K562 (cell line): ENCODE measurements at regions not wholly inside any gene's neighbourhood (a gene's known extent, or its start where the extent isn't known, plus 50 kb on each side); places are given as distances from the start of the nearest gene placed in this dataset.

ENCODE experiments used
- ATAC-seq: fragments of 200-7000 bp; cut with Tn5 transposase; 3 replicates; pipeline ENCODE4 v1.9.1; 2020; ENCODE audit warnings: moderate library complexity
- BruUV-seq: library from RNA; stranded (reverse); fragments of 400-500 nt; replicated peaks from 2 replicates; lab custom pipeline; 2021; lab: Mats Ljungman, UMichigan
- CTCF ChIA-PET: fragments of 300-600 bp; formaldehyde crosslinking; extraction: SDS; loops from one replicate; lab custom pipeline; 2021; ENCODE audit warnings: low intra/inter-chr PET ratio; lab: Yijun Ruan, JAX
- POLR2A ChIA-PET: fragments of 300-600, 350-650 bp; sonication (Branson Sonifier 250); formaldehyde crosslinking; extraction: SDS; loops from one replicate; lab custom pipeline; 2021; ENCODE audit warnings: antibody characterized with exemption, inconsistent platforms; lab: Yijun Ruan, JAX
- DNase-seq, 4 experiments: peaks; one replicate each; pipeline versions ENCODE4 v3.0.0 to v3.0.0-alpha.2; 2011 to 2018; ENCODE audit warnings: low spot score in 3 of 4, mixed read lengths in 3 of 4; ENCODE audit errors: extremely low read depth in 1 of 4
- FAIRE-seq: peaks from 2 replicates; lab custom pipeline; 2011; peaks lifted over from hg19 to GRCh38; lab: Jason Lieb, UNC
- H2AFZ ChIP-seq: 2 replicates; pipeline ENCODE4 v1.6.0; 2011; ENCODE audit warnings: low read depth, low read length, control low read depth, inconsistent platforms
- H3K27ac ChIP-seq: fragments of 200-600 bp; 3 replicates; pipeline ENCODE4 v1.8.0; 2011; ENCODE audit warnings: low read depth, mild to moderate bottlenecking, control low read depth, inconsistent platforms, low read length, moderate library complexity, mixed read lengths; ENCODE audit errors: extremely low read depth
- H3K27me3 ChIP-seq, 2 experiments: fragments of 300-600 bp in 1 of 2; 2 replicates in 1 of 2; 3 replicates in 1 of 2; pipeline versions ENCODE4 v1.6.0 to v1.8.0; 2011; ENCODE audit warnings: inconsistent platforms in 2 of 2, low read length in 2 of 2, mild to moderate bottlenecking in 1 of 2, mixed read lengths in 1 of 2, moderate library complexity in 1 of 2; ENCODE audit not compliant: control insufficient read depth in 2 of 2, insufficient read depth in 2 of 2
- H3K36me3 ChIP-seq: fragments of 300-600 bp; 3 replicates; pipeline ENCODE4 v1.8.0; 2011; ENCODE audit warnings: mild to moderate bottlenecking, low read length, inconsistent platforms; ENCODE audit not compliant: control insufficient read depth, insufficient read depth
- H3K4me1 ChIP-seq, 2 experiments: fragments of 200-600 bp in 1 of 2; replicated peaks in 1 of 2; 2 replicates in 1 of 2; 3 replicates in 1 of 2; pipeline versions ENCODE4 v1.5.1 to v1.8.0; 2011; ENCODE audit warnings: inconsistent platforms in 2 of 2, low read length in 2 of 2, mild to moderate bottlenecking in 1 of 2, mixed read lengths in 1 of 2, moderate library complexity in 1 of 2; ENCODE audit not compliant: control insufficient read depth in 2 of 2, insufficient read depth in 2 of 2
- H3K4me2 ChIP-seq: 2 replicates; pipeline ENCODE4 v1.6.1; 2011; ENCODE audit warnings: low read length, control low read depth, inconsistent platforms, mixed read lengths; ENCODE audit not compliant: insufficient read depth
- H3K4me3 ChIP-seq: fragments of 200-600 bp; sonication (generic), shearing (Covaris generic); 2 replicates; pipeline ENCODE4 v1.5.1; 2016; ENCODE audit warnings: control low read depth, inconsistent platforms
- H3K79me2 ChIP-seq: fragments of 200-600 bp; 3 replicates; pipeline ENCODE4 v1.8.0; 2011; ENCODE audit warnings: low read length, inconsistent platforms; ENCODE audit not compliant: control insufficient read depth, insufficient read depth
- H3K9ac ChIP-seq, 2 experiments: 2 replicates each; pipeline versions ENCODE4 v1.6.0 to v1.6.1; 2011; ENCODE audit warnings: low read depth in 2 of 2, low read length in 2 of 2, control low read depth in 1 of 2, inconsistent platforms in 1 of 2, mild to moderate bottlenecking in 1 of 2, mixed read lengths in 1 of 2; ENCODE audit not compliant: insufficient read depth in 1 of 2
- H3K9me1 ChIP-seq: one replicate; pipeline ENCODE4 v1.6.0; 2011; ENCODE audit warnings: inconsistent platforms, mild to moderate bottlenecking, low read length, moderate library complexity; ENCODE audit not compliant: control insufficient read depth, insufficient read depth
- H3K9me3 ChIP-seq: replicated peaks from 2 replicates; pipeline ENCODE4 v1.5.1; 2011; ENCODE audit warnings: low read depth, low read length, inconsistent platforms; ENCODE audit not compliant: control insufficient read depth, insufficient read depth
- H4K20me1 ChIP-seq: replicated peaks from 2 replicates; pipeline ENCODE4 v1.6.1; 2011; ENCODE audit warnings: low read length, inconsistent platforms, mixed read lengths; ENCODE audit not compliant: control insufficient read depth, insufficient read depth
- DACH1 ChIP-seq: fragments of 450-650 bp; IDR thresholded peaks from 2 replicates; pipeline ENCODE4 v1.6.1; 2018; ENCODE audit not compliant: partially characterized antibody
- NELFE ChIP-seq: IDR thresholded peaks from 2 replicates; pipeline ENCODE4 v1.6.1; 2011; ENCODE audit warnings: mild to moderate bottlenecking; ENCODE audit not compliant: insufficient read depth, insufficient read length
- SP1 ChIP-seq: sonication (generic); formaldehyde crosslinking; IDR thresholded peaks from 2 replicates; pipeline ENCODE4 v1.8.1; 2022; ENCODE audit warnings: mild to moderate bottlenecking, missing genetic modification reagents
- WGBS: fragments of 100-300 bp; shearing (Covaris generic); methylation state at CpG from one replicate; pipeline ENCODE4 v1.1.6; 2016; ENCODE audit warnings: low coverage, mixed read lengths; ENCODE audit not compliant: insufficient coverage; ENCODE audit errors: missing lambda C conversion rate; 5-methylcytosine and 5-hydroxymethylcytosine counted together
- in situ Hi-C: fragments of 300-500 bp; cut with MboI; formaldehyde crosslinking; loops from 4 replicates; pipeline ENCODE4 v1.15.0; 2018; ENCODE audit warnings: inconsistent platforms, mixed read lengths
- intact Hi-C: fragments of 100-400 bp; cut with micrococcal nuclease; formaldehyde crosslinking; loops from 2 replicates; pipeline ENCODE4 v1.14.2; 2022
- TF ChIP-seq, protein P1 (sequence below): fragments of 450-650 bp; IDR thresholded peaks from 2 replicates; pipeline ENCODE4 v1.6.1; 2016; ENCODE audit warnings: mild to moderate bottlenecking
- TF ChIP-seq, protein P2 (sequence below): sonication (generic); formaldehyde crosslinking; IDR thresholded peaks from 2 replicates; pipeline ENCODE4 v1.8.1; 2023; ENCODE audit warnings: mild to moderate bottlenecking, missing genetic modification reagents
- TF ChIP-seq, protein P3 (sequence below): sonication (generic); formaldehyde crosslinking; IDR thresholded peaks from 2 replicates; pipeline ENCODE4 v1.9.0; 2022; ENCODE audit warnings: mild to moderate bottlenecking, missing genetic modification reagents

DNA sequence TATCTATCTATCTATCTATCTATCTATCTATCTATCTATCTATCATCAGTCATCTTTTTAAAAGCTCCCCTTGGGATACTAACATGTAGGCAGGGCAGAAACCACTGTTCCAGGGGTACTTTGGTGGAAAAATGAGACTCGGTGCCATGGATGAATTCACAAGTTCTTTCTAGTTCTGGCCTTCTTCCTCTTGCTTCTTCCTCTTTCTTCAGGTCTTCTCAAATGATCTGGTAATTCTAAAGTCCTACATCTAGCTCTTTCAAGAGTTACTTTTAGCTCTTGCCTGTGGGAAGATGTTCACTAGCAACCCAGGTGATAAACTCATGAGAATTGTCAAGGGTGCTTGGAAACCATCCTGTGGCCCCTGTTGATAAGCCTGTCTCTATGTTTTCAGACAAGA, 168.5 kb upstream of the TBC1D5 start:
- Histone ChIP-seq H3K27ac (no peak overlapping the region), H3K79me2 (no peaks in the 10 kb centered on the region), H2AFZ (no peak overlapping the region), H3K9me1 (no peaks in the 10 kb centered on the region), H3K9me3 (no peaks in the 10 kb centered on the region), H3K36me3 (no peaks in the 10 kb centered on the region), H3K27me3 (peaks cover 0 to 8% of the 10 kb centered on the region in 2 experiments; a peak in 2 of 5 replicates), H4K20me1 (0 out of 2 replicates have a peak, but pooled peaks cover 3% of the 10 kb centered on the region), H3K4me2 (no peak overlapping the region), H3K4me3 (no peak overlapping the region), H3K4me1 (no peaks in the 10 kb centered on the region), H3K9ac (no peak overlapping the region)
- peak; percentile 89 for TF ChIP-seq DACH1
- TF ChIP-seq, protein P1, sequence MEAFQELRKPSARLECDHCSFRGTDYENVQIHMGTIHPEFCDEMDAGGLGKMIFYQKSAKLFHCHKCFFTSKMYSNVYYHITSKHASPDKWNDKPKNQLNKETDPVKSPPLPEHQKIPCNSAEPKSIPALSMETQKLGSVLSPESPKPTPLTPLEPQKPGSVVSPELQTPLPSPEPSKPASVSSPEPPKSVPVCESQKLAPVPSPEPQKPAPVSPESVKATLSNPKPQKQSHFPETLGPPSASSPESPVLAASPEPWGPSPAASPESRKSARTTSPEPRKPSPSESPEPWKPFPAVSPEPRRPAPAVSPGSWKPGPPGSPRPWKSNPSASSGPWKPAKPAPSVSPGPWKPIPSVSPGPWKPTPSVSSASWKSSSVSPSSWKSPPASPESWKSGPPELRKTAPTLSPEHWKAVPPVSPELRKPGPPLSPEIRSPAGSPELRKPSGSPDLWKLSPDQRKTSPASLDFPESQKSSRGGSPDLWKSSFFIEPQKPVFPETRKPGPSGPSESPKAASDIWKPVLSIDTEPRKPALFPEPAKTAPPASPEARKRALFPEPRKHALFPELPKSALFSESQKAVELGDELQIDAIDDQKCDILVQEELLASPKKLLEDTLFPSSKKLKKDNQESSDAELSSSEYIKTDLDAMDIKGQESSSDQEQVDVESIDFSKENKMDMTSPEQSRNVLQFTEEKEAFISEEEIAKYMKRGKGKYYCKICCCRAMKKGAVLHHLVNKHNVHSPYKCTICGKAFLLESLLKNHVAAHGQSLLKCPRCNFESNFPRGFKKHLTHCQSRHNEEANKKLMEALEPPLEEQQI, result no peak
- DNase-seq, result no peak
- no peak for ATAC-seq
- 27% methylated on average over 1 of the region's 1 CpG for WGBS
- ChIA-PET CTCF (no interaction called here), POLR2A (no interaction called here)
- intact Hi-C loops (no loop called here), in situ Hi-C loops (no loop called here)
- FAIRE-seq, result no peak
- BruUV-seq, result no TSS peak

GRCh38 chr3:17909714-17910113, 167.3 kb upstream of the TBC1D5 start:
- BruUV-seq, result no TSS peak
- Histone ChIP-seq H3K79me2 (no peaks in the 10 kb centered on the region), H3K27ac (no peak overlapping the region), H3K9ac (no peak overlapping the region), H3K36me3 (no peaks in the 10 kb centered on the region), H3K4me3 (no peak overlapping the region), H3K27me3 (peaks cover 0 to 8% of the 10 kb centered on the region in 2 experiments; a peak in 2 of 5 replicates), H4K20me1 (0 out of 2 replicates have a peak, but pooled peaks cover 3% of the 10 kb centered on the region), H3K9me3 (no peaks in the 10 kb centered on the region), H3K4me2 (no peak overlapping the region), H3K4me1 (no peaks in the 10 kb centered on the region), H2AFZ (no peak overlapping the region), H3K9me1 (no peaks in the 10 kb centered on the region)
- ATAC-seq (no peak), DNase-seq (no peak), FAIRE-seq (no peak)
- 0% methylated on average over 3 of the region's 3 CpGs for whole genome bisulfite sequencing
- POLR2A ChIA-PET, result no interaction called here
- CTCF ChIA-PET, result no interaction called here
- intact Hi-C loops, result no loop called here
- in situ Hi-C loops, result no loop called here
- TF ChIP-seq, protein P2, sequence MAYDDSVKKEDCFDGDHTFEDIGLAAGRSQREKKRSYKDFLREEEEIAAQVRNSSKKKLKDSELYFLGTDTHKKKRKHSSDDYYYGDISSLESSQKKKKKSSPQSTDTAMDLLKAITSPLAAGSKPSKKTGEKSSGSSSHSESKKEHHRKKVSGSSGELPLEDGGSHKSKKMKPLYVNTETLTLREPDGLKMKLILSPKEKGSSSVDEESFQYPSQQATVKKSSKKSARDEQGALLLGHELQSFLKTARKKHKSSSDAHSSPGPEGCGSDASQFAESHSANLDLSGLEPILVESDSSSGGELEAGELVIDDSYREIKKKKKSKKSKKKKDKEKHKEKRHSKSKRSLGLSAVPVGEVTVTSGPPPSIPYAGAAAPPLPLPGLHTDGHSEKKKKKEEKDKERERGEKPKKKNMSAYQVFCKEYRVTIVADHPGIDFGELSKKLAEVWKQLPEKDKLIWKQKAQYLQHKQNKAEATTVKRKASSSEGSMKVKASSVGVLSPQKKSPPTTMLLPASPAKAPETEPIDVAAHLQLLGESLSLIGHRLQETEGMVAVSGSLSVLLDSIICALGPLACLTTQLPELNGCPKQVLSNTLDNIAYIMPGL (CRISPR knock-in tag), result no peak
- TF ChIP-seq, protein P3, sequence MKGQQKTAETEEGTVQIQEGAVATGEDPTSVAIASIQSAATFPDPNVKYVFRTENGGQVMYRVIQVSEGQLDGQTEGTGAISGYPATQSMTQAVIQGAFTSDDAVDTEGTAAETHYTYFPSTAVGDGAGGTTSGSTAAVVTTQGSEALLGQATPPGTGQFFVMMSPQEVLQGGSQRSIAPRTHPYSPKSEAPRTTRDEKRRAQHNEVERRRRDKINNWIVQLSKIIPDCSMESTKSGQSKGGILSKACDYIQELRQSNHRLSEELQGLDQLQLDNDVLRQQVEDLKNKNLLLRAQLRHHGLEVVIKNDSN (CRISPR knock-in tag), result no peak
- no peak for TF ChIP-seq NELFE
- no peak for TF ChIP-seq SP1 (CRISPR knock-in tag)
